Hematopoietic multipotent progenitor cell treated with erythropoietin and hydrocortisone succinate and interleukin-3 and kit ligand, for 17 days (in vitro differentiated cells): ENCODE measurements at regions not wholly inside any gene's neighbourhood (a gene's known extent, or its start where the extent isn't known, plus 50 kb on each side); places are given as distances from the start of the nearest gene placed in this dataset.

ENCODE experiments used
- DNase-seq: peaks from one replicate; pipeline ENCODE4 v3.0.0-alpha.2; 2015; ENCODE audit warnings: low spot score

DNA sequence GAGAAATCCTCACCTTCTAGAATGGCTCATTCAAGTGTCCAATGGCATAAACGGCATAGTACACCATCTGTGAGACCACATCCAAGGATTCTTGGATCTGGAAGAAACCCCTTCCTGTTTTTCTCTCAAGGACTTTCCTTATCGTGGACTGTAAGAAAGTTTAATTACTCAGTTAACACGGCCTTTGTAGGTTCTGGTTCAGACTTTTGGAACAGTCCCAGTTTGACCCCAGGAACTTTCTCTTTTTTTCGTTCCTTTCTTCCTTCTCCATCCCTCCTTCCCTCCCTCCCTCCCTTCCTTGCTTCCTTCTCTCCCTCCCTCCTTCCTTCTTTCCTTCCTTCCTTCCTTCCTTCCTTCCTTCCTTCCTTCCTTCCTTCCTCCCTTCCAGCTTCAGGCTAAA, 343.5 kb upstream of the SMIM31 start:
- no peak for DNase-seq

DNA sequence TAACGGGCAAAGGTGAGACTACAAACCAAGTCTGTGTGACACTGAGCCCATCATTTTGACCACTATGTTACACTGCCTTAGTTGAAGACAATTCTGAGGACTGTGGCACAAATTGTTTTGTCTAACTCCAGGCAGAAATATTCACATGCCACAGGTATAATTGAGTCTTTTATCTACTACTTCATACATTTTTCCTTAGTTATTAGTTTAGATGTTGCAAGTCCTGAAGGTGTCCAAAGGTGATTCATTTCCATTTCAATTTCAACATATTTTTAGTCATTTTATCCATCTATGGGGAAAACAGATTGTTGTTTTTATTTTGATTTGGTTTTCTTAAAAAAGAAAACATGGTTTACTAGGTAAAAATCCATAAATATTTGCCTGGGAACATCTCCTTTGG, 341.7 kb upstream of the SMIM31 start:
- DNase-seq, result no peak

DNA sequence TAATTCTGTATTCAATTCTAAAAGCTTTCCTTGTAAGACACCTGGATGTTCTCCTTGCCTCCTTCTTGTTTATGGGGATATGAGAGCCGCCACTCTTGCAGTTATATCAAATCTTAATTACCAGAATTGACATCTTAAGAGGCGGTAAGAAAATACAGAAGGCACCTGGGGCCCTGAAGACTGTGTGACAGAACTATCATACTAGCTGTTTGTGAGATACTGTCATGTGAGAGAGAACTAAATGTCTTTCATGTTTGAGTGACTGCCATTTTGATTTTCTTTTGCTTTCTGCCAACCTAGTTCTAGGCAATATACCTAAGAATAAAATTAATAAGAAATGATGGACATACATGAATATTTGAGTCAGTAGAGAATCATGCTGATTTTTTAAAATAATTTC, 340.2 kb upstream of the SMIM31 start:
- DNase-seq, result no peak

DNA sequence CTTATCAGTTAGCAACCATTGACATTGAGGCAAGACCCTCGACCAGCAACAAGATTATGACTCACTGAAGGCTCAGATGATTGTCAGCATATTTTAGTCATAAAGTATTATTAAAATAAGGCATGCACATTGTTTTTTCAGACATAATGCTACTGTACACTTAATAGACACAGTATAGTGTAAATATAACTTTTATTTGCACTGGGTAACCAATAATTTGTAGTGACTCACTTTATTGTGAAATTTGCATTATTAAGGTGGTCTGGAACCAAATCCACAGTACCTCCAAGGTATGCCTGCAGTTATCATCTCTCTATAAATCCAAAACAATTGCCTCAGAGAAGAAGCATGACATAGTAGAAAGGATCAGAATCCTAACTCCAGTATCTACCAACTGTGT, 330.1 kb upstream of the SMIM31 start:
- DNase-seq, result no peak

DNA sequence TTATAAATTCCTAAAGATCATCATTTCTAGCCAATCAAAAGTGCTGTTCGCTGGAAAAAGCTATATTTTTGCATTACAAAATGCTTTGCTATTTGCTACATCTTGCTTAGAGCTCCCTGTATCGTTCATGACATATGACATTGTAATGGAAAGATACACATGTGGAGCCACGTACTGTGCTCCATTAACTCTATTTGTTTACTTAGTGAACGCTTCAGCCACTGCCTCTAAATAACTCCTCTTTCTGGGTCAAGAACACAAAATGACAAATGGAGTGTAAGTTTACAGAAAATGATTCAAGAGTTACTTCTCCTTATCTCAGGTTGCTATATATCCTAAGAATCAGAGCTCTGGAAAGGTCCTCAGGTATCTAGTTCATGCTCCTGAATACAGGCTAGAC, 329.1 kb upstream of the SMIM31 start:
- DNase-seq, result no peak

DNA sequence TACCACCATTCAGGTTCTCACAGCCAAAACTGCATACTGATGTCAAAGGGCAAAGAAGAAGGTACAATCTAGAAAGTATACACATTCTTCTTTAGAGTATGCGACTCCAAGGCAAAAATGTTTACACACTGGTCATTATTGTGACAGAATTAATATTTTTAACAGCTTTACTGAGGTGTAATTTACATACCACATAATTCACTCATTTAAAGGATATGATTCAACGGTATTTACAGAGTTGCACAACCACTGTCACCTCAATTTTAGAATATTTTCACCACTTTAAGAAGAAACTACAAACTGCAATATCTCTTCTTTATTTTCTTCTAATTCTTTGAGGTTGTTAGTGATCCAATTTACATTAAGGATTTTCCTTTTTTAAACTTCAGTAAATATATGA, 325.4 kb upstream of the SMIM31 start:
- DNase-seq, result no peak

DNA sequence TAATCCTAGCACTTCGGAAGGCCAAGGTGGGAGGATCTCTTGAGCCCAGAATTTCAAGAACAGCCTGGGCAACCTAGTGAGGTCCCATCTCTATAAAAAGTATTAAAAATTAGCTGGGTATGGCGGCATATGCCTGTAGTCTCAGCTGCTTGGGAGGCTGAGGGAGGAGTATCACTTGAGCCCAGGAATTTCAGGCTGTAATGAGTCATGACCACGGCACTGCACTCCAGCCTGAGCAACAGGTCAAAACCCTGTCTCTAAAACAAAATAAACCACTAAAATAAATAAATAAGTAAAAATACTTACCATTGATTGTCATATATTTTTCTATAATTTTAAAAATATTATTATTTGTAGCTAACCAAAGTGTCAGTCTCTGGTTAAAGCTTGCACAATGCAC, 315.6 kb upstream of the SMIM31 start:
- DNase-seq, result no peak

DNA sequence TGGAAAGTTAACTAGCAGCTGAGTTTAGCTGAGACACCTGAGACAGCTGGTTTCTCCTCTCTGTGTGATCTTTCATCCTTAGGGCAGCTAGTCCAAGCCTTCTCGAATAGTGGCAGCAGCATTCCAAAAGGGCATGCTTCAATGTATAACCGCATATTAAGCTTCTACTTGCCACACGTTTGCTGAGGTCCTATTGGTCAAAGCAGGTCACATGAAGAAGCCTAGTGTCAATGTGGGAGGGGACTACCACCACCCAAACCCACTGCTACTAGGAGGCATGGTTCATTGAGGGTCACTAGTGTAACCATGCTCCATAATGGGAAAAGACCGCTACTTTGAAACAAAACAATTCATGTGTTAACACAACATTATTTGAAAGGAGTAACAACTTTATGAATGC, 314.9 kb upstream of the SMIM31 start:
- DNase-seq, result no peak

DNA sequence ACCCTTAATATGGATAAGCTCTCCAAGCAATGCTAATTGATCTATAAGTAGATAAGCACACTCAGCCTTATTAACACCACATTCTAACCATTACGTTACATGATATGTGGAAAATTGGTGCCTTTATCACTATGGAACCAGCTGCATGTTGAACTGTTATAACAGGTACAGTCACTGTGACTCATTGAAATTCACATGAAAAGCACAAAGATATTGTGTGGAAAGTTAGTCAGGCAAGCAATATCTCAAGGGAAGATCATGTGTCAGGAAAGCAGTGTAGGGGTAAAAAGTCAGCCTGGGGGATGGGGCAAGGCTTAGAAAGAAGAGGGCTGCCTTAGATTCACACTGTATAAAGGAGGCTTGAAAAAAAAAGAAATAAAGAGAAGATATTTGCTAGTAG, 313.7 kb upstream of the SMIM31 start:
- no peak for DNase-seq

DNA sequence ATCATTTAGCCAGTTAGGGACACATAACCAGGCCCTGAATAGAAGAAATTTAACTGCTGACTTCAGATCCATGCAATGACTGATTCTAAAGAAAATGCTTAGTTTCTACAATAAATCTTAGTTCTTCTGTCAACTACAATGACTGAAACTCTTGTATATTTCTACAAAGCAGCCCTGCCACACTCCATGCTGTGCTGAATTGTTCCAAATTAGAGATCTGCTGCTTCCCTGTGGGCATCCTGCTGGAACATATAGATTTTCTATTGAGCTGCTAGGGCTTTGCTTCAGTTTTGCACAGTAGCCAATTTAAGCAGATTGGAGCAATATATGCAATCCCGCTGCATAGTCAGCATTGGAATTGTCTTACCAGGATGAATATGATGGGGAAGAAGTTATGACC, 312.8 kb upstream of the SMIM31 start:
- no peak for DNase-seq

DNA sequence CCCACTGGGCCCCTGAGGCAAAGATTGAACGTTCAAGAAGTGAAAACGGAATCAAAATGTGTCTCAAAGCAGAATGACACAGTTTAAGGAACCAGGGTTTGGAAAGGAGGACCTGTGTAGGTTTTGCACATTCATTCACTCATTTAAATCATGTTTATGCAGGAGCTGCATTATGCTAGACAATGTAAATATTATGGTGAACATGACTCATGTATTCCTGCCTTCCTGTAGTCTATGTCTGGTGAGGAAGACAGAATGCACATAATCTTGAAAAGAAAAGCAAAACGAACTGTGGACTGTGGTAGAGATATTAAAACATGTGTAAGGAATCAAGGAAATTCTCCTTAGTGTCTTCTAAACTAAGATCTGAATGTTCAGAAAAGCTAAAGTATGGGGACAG, 311.8 kb upstream of the SMIM31 start:
- no peak for DNase-seq

DNA sequence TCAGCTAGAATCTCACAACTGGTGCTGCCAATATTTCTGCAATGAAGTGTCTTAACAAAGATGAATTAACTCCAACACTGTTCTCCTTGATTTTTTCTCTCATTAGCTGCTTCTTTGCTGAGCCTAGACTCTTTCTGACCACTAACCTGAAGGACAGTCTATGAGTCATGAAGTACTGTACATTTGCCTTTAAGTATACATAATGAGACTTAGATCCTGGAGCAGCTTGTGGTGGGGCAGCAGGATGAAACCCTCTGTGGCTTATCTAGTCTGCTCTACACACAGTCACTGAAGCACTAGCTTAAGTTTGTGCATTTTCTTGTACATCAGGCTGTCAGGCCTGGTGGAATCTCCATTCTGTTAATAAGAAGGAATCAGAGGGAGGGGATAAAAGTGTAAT, 307.4 kb upstream of the SMIM31 start:
- no peak for DNase-seq

DNA sequence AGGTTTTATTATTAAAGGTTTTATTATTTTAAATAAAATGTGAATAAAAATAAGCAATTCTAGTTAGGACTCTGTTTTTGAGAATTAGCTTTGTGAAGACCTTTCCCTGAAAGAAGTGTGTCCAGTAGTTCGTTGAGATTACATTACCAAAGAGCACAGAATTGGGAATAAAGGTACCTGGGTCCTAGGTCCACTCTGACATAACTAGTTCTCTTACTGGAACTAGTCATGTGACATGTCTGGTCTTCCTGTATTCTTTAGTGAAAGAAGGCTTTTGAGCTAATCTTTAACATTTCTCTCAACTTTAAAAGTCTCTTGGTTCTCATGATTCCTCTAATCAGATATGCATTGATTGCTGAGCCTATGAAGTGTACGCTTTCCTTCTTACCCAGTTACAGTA, 292.0 kb upstream of the SMIM31 start:
- DNase-seq, result no peak

DNA sequence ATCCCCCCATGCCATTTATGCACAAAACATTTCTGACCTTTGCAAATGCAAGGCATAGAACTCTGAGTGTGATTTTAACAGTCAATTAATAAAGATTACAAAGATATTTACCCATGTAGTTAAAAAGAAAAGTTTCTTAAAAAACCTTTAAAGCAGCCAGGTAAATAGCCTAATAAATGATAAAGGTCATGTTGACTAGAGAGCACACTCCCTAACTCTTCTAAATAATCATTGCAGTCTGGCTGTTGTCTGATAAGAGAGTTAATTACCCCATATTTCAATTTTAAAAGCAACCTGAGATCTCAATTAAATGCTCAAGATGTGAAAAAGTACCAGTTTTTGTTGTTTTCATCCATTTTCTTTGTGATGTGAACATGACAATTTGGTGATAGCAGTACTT, 291.5 kb upstream of the SMIM31 start:
- DNase-seq, result no peak

DNA sequence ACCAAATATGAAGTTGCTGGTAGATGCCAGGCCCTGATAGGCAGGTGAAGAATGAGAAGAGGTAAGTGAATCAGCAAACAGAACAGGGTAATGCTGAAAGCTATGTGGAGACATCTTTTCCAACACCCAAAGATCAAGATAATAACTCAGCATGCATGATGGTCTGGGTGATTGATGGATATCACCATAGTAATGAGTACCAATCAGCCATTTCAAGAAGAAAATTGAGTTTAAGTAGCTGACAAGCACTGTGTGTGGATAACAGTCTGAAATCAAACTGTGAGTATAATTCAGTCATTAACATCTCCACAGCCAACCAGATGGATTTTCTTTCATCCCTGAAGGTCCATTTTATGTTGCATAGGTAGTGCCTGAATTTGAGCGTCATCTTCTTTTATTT, 289.6 kb upstream of the SMIM31 start:
- no peak for DNase-seq

DNA sequence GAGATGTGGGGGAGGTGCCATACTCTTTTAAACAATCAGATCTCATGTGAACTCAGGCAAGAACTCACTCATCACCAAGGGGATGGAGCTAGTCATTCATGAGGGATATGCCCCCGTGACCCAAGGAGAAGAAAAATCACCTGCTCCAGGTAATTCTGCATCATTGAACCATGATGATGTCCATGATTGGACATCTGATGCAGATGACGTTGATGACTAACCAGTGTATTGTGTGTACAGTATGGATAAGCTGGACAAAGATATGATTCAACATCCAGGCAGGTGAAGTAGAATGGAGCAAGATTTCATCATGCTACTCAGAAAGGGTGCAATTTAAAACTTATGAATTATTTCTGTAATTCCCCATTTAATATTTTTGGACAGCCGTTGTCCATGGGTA, 286.4 kb upstream of the SMIM31 start:
- no peak for DNase-seq

DNA sequence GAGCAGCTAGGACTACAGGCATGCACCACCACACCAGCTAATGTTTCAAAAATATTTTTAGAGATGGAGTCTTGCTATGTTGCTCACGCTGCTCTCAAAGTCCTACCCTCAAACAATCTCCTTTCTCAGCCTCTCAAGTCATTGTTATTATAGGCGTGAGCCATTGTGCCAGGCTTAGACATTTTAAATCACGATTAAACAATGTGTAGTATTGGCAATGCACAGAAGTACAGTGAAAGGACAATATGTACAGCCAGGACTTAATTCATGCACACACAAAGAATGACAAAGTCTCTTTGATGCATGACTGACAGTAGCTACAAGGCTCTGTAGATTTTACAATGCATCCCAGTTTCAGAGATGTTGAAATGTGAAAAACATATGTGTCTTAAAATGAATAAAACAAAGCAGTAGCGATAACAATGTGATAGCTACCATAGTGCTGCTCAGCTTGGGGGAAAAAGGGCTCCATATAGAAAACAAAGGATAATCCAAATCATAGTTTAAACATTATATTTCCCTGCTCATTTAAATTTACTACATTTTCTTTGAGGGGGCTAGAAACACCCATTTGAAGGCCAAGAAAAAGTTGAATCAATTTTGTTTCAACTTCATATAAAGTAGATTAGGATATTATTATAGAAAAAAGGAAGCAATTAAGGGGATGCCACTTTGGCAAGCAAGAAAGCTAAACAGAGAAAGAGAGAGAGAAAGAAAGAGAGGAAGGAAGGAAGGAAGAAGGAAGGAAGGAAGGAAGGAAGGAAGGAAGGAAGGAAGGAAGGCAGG, 272.4 kb upstream of the SMIM31 start:
- no peak for DNase-seq

DNA sequence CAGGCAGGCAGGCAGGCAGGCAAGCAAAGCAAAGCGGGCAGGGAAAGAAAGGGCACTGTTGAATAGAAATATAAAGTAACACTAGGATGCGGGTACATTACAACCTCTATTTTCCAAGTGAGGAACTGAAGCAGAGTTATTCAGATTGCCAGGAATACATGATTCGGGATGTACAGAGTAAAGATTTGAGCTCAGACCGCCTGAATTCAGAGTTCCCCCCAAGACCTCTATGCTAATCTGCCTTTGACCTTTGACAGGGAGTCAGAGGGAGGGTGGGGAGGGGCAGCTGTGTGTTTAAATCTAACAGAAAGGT, 271.9 kb upstream of the SMIM31 start:
- DNase-seq, result no peak

DNA sequence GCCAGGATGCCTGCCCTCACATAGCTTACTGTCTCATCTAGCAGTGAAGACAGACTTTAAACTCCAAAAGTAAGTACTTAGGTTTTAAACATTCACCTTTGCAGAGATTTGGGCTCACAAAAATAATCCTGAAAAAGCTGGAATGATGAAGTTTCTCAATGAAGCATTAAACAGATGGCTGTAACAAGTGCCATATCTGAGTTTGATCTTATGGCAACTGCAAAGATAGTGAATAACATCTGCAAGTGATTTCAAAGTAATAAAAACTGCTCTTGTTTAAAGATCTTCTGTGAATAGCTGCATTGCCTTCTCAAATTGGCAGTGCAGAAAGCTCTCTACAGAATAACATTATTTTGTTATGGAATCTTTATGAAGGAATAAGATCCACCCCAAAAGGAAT, 271.2 kb upstream of the SMIM31 start:
- DNase-seq, result no peak

DNA sequence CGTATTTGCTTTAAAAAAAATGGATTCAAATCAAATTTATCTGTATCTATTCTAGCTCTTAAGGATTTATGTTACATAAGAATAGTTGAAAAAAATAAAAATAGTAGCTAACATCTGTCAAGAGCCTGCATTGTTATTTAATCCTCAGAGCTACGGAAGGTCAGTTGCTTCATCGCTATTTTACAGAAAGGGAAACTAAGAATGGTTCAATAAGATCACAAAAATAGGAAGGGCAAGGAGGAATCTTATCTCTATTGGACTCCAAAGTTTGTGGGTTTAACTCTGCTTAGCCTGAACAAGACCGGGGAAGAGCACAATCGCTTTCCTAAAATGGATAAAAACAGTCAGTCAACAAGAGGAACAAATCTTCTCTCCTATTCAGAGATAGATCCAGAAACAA, 270.2 kb upstream of the SMIM31 start:
- DNase-seq, result no peak

DNA sequence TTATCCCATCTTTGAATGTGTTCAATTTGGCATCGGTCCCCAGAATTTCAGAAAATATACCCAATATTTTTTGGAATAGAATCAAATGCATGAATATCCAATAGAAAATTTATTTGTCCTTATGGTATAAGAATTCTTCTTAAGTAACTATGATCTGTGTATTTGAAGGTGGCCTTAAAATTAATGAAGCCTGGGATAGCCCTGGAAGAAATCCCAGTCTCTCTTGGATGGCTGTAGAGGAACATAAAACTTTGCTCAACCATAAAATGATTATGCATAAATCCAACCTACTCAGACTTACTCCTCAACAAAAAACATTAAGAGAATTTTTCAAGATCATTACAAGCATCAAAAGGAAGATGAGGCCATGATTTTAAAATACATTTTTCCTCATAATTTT, 269.4 kb upstream of the SMIM31 start:
- no peak for DNase-seq

DNA sequence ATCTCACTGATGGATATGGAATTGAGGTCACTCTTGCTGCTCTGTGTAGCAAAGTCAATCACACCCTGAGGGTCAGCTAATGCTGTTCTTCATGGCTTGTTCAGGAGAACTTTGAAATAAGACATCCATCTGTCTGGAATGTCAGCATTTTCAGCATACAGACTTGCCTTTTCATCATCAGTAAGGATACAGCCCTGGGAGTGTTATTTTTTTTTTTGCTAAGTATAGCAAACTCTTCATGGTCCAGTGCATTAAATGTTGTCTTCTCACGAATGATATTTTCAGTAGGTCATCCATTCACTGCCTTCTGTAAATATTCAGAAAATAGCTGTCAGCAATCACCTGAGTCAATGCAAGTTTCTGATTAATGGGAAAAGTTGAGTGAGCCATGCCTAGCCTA, 268.8 kb upstream of the SMIM31 start:
- no peak for DNase-seq

DNA sequence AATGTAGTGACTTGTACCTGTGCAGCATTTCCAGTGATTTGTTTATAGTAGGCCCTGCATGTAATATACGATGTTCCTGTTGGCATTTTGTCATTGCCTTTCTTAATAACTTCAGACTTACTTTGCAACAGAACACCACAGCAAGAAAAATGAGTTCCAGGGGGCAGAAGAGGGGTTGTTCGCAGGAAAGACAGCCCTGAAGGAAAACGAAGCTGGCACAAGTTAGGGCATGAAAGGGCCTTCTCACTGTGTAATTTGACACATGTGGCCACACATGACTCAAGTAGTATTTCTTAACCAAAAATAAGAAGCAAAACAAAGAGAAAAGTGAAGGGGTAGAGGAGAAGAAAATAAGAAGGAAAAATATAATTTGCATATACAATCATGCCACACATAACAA, 265.8 kb upstream of the SMIM31 start:
- DNase-seq, result no peak

DNA sequence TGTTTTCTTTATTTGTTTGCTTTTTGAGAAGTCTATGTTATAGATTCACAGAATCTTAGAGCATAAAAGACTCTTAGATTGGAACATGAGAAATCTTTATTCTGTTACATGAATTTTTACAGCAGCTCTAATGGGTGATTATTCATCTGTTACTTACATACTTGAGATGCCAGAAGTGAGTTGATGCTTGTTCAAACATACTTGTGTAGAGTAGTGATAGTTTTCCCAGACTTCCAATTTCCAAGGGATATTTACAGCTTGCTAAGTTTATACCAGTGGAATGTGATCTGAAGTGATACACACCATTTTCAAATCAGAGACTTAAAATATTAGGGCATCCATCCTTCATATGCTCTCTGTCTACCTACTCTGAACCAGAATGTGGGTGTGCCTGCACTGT, 252.9 kb upstream of the SMIM31 start:
- DNase-seq, result no peak

DNA sequence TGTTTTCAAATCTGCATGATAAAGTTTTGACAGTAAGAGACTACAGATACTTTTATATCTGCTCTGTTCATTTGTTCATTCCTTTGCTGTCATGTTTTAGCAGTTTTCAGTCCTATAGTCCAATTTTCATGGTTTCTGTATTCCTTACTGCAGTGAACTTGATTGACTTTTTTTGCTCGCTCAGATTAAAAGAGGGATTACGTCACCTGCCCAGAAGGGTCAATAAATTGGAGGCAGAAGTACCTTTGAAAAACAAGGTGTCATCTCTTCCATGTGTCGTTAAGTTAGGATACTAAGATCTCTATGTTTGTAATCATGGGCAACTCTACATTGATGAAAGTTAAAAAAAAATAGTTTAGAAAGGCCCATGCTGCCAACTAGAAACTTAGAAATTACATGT, 250.1 kb upstream of the SMIM31 start:
- no peak for DNase-seq
